ENCODE measurements at regions not wholly inside any gene's neighbourhood (a gene's known extent, or its start where the extent isn't known, plus 50 kb on each side); places are given as distances from the start of the nearest gene placed in this dataset.
"Not testable (repeated sequence)": the region's sequence is repeated elsewhere in the genome, so short reads cannot be mapped to it uniquely, and the experiment has no call there.

- intact Hi-C loops (cut with micrococcal nuclease) = not testable (repeated sequence)
Observed at GRCh38 chr5:159524279-159524678, 194.0 kb upstream of the IL12B start.

- intact Hi-C loops (cut with micrococcal nuclease) = no loop called here
Observed at GRCh38 chr5:159525117-159525516, 194.8 kb upstream of the IL12B start.

DNA sequence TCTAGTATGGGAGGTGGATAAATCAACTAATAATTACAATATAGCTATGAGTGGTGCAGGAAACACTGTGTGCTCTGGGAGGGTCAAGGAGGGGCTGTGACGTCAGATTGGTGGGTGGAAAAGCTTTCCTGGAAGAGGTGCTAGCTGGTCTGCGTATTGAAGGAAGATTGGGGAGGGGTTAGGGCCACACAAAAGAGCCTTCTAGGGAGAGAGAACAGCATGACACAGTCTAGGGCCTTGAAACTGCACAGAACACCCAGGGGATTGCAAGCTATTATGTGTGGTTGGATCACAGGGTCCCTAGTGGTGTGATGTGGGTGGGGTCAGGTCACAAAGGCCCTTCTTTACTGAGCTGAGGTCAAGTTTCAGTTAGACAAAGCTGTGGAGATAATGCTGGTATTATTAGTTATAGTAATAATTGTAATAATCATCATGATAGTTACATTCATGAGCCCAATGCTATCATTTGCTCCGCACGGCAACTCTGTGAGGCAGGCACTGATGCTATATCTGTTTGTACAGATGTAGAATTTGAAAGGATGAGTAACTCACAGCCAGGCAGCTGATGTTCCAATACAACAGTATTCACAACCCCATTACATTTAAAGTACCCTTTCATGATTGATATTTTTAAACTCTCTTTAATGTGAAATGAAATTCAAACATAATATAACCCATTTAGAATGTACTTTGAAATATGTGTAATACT is 197.4 kb upstream of the IL12B start:
- intact Hi-C loops (cut with micrococcal nuclease) = no loop called here

DNA sequence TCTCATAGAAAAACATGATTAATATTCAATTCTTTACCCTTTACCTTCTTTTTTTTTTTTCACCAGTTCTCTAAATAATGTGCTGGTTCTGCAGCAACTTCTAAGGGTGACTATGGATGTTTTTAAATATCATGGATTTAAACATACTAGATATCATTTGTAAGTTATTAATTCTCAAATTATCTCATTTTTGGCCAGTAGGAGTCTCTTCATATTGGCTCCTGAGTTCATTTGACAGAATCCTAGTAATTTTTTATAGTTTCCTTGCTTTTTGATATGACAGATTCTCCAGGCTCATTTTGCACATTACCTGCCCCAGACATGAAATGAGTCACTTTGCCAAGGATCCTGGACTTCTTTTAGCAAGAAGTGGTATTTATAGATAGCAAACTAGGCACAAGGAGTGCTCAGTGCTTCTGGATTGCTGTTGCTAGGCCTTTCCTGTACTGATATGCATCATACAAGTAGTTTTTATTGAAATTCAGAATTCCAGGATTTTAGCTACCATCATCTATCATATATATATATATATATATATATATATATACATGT is 201.3 kb upstream of the IL12B start:
- intact Hi-C loops (cut with micrococcal nuclease) = no loop called here

GRCh38 chr5:159533197-159533596 is 202.9 kb upstream of the IL12B start:
- intact Hi-C loops (cut with micrococcal nuclease) = no loop called here

GRCh38 chr5:159536166-159536565 is 205.9 kb upstream of the IL12B start:
- intact Hi-C loops (cut with micrococcal nuclease) = no loop called here

GRCh38 chr5:159536646-159537045 is 206.4 kb upstream of the IL12B start:
- intact Hi-C loops (cut with micrococcal nuclease) = no loop called here

DNA sequence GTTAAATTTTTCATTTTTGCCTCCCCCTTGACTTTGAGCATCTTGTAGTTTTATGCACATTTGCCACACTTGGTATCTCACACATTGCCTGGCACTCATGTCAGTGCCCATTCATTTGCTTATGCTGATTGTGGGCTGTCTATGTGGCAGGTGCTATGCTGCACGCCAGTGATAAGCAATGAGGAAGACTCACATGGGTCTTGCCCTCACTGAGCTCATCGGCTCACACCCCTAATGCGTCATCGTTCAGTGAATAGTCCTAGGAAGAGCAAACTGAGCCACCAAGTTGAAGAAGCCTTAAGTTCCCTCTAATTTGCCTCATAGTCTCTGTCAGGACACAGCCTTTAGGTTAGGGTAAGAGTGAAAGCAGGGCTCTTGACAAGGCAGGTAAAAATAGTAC is 209.4 kb upstream of the IL12B start:
- intact Hi-C loops (cut with micrococcal nuclease) = no loop called here

DNA sequence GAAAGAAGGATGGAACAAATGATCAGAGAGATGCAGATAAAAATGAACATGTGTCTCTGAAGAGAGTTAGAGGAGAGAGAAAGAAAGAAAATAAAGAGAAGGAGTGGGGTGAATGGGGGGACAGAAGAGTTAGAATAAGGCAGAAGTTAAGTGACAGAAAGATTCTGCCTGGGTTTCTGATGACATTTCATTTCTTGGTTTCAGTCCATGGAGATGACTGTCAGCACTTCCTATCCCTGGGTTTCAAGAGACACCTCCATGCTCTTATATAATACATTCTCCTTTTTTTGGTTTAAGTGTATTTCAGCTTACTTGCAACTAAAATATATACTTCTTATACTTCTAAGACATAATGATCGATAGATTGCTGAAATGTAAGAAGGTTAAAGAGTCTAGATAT is 213.0 kb upstream of the IL12B start:
- intact Hi-C loops (cut with micrococcal nuclease) = no loop called here

GRCh38 chr5:159545156-159545555 is 214.9 kb upstream of the IL12B start:
- intact Hi-C loops (cut with micrococcal nuclease) = no loop called here

DNA sequence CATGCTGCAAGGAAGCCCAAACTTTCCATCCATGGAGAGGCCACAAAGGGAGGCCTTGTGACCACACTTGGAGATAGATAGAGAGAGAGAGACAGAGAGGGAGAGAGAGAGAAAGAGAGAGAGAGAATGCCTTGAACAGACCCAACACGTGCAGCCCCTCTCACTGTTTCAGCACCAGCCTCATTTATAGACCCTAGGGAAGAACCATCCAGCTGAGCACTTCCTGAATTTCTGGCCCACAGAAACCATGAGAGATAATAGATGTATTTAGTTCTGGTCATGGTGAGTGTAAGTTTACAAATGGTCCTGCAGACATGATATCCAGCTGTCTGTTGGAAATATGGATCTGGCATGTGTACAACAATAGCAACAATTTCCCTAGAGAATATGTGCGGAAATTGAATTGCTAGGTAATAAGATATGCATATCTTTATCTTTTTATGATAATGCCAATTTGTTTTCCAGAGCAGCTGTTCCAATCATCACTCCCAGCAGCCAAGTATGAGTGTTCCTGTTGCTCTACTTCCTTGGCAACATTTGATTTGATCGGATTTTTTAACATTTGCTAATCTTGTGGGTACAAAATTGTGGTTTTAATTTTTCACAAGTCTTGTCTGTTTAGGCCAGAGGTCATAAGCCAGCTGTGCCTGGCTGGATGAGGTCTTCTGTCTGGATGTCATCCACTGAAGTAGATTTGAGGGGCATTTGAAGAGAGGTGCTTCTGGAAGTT is 217.3 kb upstream of the IL12B start:
- intact Hi-C loops (cut with micrococcal nuclease) = no loop called here

GRCh38 chr5:159548517-159548916 is 218.2 kb upstream of the IL12B start:
- intact Hi-C loops (cut with micrococcal nuclease) = no loop called here

- intact Hi-C loops (cut with micrococcal nuclease) = no loop called here
Observed at GRCh38 chr5:159549046-159549445, 218.8 kb upstream of the IL12B start.

GRCh38 chr5:159550951-159551350 is 220.7 kb upstream of the IL12B start:
- intact Hi-C loops (cut with micrococcal nuclease) = no loop called here

- intact Hi-C loops (cut with micrococcal nuclease) = no loop called here
Observed at GRCh38 chr5:159552751-159553150, 222.5 kb upstream of the IL12B start.

DNA sequence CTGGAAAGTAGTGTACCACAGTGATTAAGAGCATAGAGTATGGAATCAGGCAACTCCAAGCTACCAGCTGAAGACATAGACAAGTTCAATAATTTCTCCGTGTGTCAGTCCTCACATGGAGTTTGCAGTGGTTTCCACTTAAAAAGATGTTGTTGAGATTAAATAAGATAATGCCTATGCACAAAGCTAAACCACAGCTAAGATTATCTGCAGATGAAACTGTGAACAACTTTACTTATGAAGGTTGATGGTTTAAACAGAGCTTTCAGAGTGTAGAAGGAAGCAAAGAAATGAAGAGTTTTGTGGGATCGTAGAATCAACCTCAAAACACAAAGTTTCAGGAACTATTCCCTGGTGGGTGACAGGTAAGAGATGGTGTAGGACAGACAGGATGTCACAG is 223.5 kb upstream of the IL12B start:
- intact Hi-C loops (cut with micrococcal nuclease) = no loop called here

GRCh38 chr5:159555084-159555483 is 224.8 kb upstream of the IL12B start:
- intact Hi-C loops (cut with micrococcal nuclease) = no loop called here

DNA sequence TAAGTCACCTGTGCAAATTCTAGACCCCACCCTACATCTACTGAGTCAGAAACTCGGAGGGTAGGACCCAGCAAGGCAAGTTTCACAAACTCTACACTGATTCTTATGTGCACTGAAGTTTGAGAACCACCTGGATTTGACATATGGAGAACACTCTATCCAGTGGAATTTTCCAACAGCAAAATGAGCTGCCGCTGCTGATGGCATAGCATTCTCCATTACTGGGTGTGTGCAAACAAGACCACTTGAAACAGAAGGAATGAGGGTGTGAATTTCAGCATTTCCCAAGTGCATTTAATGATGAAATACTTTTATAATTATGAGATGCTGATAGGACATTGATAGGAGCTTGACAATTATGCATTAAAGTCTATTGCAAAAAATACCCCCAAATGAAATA is 229.1 kb upstream of the IL12B start:
- intact Hi-C loops (cut with micrococcal nuclease) = no loop called here

DNA sequence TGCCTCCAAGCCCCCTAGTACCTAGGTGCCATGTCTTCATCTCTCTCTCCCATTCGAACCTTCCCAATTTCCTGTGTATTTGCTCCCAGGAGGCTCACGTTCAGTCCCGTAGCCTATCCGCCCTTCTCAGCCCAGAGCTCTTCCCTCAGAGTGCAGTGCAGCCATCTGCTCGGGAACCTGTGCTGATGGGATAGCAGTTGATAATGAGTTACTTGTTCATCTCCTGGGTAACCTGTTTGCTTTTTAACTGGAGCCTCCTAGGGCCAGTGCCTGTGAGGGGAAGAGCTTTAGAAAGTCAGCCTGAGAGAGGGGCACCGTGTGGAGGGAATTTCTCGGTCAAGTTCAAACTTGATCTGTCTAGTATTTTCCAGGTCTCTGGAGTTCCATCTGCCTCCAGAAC is 229.8 kb upstream of the IL12B start:
- intact Hi-C loops (cut with micrococcal nuclease) = no loop called here

- intact Hi-C loops (cut with micrococcal nuclease) = no loop called here
Observed at GRCh38 chr5:159564031-159564430, 233.7 kb upstream of the IL12B start.

- intact Hi-C loops (cut with micrococcal nuclease) = no loop called here
Observed at GRCh38 chr5:159566832-159567231, 236.5 kb upstream of the IL12B start.

DNA sequence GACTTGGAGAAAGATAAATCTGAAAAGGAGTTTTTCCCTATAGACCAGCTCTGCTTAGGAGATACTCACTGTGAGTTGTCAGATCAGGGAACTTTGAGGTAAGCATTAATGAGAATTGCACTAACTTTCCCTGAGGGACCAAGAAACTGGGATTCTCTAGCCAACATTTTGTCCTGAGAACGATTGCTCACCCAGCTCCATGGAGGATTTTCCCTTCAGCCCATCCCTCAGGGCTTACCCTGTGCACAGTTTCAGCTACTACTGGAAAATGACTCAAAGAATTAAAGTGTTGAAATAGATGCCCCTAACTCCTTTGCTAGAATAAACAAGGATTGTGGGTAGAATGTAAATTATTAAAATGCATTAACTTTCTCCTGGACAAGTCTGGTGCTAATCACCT is 237.2 kb upstream of the IL12B start:
- intact Hi-C loops (cut with micrococcal nuclease) = no loop called here

Data from T-helper 1 cell treated with Interleukin-12 subunit alpha and Interleukin-12 subunit beta and Interleukin-4 antibody, amounts not matched to agents 30 ng/mL and 1 ng/mL, for 36 hours (primary cell).